ENCODE measurements at regions not wholly inside any gene's neighbourhood (a gene's known extent, or its start where the extent isn't known, plus 50 kb on each side); places are given as distances from the start of the nearest gene placed in this dataset.
"Not testable (repeated sequence)": the region's sequence is repeated elsewhere in the genome, so short reads cannot be mapped to it uniquely, and the experiment has no call there.

DNA sequence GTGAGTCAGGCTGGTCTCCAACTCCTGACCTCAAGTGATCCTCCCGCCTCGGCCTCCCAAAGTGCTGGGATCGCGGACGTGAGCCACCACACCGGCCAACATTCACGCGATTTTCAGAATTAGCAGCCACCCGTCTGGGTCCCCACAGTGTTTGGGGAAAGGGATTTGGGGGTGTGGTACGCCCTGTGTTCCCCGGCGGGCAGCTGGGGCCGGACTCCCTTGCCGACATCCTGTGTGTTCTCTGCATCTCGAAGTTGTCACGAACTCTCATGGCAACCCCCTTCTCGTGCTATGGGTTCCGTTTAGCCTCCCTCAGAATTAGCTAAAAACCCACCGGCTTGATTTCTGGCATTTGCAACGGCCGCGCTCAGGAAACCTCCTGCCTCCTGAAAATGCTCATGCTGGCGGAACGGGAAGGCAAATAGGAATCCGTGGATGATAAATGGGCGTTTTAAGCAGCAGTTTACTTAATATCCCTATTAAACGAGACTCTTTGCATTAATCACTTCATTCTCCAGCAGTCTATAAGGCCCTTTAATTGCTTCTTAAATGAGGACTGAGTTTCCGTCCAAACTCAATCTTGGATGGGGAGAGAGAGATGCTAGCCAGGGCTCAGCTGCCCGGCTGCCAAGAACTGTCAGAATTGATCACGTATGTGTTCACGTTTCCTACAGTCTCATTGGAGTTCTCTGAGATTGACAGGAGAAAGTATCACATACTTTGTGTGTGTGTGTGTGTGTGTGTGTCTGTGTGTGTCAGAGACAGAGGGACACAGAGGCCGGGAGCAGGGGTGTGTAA is 78.9 kb upstream of the PPP2R3B start:
- no peak for DNase-seq

- DNase-seq: not testable (repeated sequence)
These were observed 80.1 kb upstream of the PPP2R3B start for GRCh38 chrX:466836-467235.

DNA sequence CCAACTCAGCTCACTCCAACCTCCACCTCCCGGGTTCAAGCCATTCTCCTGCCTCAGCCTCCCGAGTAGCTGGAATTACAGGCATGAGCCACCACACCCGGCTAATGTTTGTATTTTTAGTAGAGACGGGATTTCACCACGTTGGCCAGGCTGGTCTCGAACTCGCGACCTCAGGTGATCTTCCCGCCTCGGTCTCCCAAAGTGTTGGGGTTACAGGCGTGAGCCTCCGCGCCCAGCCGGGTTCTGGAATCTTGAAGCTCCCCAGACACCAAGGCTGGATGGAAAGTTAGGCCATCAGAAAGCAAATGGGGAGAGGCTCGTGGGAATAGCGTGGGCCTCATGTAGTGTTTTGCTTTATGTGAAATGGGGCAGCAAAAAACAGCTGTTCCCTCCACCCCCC is 81.0 kb upstream of the PPP2R3B start:
- DNase-seq: not testable (repeated sequence)

DNA sequence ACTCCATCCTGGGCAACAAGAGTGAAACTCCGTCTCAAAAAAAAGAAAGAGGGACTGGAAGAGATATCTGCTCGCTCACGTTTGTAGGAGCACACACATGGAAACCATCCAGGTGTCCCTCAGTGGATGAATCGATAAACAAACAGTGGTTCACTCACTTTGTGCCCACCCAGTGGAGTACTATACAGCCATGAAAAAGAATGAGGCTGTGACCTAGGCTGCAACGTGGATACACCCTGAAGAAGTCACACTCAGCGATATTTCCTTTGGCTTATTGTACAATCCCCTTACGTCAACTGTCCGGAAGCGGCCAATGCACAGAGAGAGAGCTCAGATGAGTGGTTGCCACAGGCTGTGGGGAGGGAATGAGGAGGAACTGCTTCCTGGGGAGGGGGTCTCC is 82.3 kb upstream of the PPP2R3B start:
- no peak for DNase-seq

- no peak for DNase-seq
These were observed 84.0 kb upstream of the PPP2R3B start for GRCh38 chrX:470686-471085.

DNA sequence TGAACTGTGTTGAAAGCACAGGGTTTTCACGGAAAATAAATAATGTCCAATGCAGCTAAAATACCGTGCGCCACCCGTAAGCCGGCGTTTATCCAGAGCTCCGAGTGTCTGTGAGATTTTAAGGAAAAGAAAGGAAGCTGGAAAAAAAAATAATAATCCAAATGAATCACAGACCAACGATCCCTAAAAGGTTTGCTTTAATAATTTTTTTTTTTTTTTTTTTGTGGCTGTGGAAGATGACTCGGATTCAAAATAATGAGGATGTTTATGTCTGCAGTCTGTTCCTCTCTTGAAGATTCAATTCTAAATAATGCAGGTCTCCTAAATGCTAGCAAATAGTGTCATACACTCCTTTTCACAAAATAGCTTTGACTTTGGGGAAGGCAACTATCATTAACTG is 84.6 kb upstream of the PPP2R3B start:
- DNase-seq: no peak

DNA sequence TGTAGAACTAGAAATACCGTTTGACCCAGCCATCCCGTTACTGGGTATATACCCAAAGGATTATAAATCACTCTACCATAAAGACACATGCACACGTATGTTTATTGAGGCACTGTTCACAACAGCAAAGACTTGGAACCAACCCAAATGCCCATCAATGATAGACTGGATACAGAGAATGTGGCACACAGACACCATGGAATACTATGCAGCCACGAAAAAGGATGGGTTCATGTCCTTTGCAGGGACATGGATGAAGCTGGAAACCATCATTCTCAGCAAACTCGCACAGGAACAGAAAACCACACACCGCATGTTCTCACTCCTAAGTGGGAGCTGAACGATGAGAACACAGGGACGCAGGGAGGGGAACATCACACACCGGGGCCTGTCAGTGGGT is 85.6 kb upstream of the PPP2R3B start:
- not testable (repeated sequence) for DNase-seq

DNA sequence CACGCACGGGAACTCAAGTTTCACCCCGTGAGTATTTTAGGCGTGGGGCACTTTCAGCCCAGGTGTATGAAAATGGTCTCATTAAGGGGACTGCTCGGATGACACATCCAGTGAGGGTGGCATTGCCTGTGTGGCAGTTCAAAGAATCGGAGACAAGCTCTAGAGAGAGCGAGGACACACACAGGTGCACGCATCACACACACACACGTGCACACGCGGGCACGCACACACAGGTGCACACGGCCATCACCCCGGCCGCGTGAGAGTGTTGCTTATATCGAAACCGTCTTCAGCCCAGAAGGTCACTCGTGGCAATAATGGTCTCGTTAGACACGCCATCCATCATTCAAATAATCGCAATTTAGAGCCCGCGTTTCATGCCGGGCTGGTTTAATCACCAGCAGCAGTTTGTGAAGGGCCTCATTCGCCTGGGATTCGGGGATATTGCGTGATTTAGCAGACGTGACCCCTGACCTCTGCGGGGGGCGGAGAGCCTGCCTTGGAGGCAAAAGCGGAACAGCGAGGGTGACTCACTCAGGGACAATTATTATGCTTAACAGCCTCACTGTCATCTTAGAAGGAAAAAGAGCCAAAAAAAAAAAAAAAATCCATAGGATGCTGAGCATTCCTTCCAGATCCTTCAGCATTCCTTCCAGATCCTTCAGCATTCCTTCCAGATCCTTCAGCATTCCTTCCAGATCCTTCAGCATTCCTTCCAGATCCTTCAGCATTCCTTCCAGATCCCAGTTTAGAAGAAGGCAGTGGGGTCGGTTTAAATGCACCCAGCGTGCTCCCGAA is 89.4 kb upstream of the PPP2R3B start:
- DNase-seq: no peak

- no peak for DNase-seq
These were observed 90.0 kb upstream of the PPP2R3B start for GRCh38 chrX:476724-477075.

DNA sequence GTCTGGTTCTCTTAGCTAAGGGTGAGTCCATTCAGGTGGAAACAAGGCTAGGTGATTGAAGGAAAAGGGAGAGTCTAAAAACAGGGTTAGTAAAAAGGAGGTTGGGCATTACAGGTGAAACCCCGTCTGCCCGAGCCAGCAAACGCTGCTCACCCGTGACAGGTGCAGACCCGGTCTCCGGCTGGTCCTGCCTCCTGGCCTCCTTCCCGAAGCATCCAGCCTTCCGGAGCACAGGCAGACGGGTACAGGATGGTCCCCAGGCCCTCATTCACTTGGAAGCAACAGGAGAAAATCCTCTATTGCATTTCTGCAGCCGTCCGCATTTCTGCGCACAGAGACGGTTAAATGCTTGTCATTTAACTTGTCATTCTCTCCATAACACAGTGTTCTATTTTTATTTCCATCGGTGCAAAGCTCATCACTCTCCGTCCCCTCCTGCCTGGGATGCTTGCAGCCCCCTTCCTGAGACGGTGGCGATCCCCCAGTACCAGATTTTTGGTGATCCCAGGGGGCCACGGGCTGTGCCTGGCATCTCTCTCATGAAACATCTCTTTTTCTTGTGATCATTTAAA is 90.8 kb upstream of the PPP2R3B start:
- no peak for DNase-seq

DNA sequence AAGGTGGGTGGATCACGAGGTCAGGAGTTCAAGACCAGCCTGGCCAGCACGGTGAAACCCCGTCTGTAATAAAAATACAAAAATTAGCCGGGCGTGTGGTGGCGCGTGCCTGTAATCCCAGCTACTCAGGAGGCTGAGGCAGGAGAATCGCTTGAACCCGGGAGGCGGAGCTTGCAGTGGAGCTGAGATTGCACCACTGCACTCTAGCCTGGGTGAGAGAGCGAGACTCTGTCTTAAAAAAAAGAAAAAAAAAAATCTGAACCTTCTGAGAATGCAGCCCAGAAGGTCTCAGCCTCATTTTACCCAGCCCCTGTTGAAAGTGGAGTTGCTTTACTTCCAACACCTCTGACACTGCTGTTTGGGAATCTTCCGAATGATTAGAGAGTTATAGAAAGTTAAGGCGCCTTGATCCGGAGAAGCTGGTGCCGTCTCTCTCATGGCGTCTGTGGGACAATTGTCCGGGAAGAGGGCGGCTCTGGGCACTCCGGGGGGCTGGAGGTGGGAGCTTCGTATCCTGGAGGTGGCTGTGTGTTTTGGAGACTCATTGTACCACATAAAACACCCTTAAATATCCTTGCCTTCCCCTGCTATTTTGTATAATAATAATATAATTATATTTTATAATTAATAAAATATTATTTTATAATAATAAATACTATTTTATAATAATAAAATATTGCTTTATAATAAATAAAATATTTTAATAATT is 92.7 kb upstream of the PPP2R3B start:
- DNase-seq: no peak

- no peak for DNase-seq
These were observed 94.2 kb upstream of the PPP2R3B start for GRCh38 chrX:480861-481417.

DNA sequence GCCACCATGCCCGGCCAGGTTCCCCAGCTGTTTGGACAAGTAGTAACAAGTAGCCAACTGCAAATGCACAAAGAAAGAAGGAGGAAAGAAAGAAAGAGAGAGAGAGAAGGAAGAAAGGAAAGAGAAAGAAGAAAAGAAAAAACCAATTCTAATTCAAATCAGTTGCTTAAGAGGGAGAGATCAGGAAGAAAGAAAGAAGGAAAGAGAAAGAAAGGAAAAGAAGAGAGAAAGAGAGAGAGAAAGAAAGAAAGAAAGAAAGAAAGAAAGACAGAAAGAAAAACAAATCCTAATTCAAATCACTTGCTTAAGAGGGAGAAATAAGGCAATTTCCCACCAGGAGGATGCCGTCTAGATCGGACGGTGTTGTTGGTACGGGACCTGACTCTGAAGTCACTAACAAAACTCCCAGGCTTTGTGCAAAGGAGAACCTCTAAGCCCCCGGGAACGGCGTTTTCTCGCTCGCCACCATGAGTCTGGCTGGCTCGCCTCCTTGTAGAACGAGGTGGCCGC is 95.5 kb upstream of the PPP2R3B start:
- DNase-seq: no peak

DNA sequence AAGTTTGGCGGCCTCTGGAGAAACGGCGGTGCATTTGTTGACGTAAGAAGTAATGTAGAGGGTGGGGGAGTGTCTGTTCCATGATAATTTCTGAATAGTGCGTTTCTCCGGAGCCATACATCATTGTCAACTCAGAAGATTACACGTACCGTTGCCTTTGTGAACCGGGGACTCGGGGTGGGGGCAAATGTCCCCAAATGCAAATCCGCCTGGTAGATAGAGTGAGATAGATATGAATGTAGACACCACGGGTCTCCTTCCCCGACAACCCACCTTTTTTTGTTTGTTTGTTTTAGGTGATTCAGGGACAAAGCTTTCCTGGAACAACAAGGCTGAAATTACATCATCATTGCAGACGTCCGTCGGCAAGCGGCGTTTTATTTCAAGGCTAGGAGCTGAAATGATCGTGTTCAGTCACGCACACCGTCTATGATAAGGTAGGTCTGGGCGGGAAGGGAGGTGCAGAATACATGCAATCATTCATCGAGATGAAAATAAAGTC is 96.0 kb upstream of the PPP2R3B start:
- DNase-seq: no peak

- DNase-seq: no peak
These were observed 98.7 kb upstream of the PPP2R3B start for GRCh38 chrX:485368-485767.

DNA sequence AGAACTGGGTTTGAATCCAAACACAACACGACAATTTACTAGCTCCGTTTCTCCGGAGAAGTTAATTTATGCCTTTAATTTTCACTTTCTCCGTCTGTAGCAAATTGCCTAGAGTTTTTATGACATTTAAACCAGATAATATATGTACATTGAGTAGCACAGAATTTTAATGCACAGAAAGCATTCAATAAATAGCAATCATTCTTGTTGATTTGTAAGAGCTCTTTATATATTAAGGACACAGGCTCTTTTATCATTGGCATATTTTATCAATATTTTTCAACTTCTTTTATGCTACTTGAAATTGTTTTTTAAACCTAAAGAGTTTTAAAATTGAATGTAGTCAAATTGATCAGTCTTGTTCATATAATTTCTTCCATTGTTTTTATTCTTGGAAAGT is 99.6 kb upstream of the PPP2R3B start:
- DNase-seq: no peak

DNA sequence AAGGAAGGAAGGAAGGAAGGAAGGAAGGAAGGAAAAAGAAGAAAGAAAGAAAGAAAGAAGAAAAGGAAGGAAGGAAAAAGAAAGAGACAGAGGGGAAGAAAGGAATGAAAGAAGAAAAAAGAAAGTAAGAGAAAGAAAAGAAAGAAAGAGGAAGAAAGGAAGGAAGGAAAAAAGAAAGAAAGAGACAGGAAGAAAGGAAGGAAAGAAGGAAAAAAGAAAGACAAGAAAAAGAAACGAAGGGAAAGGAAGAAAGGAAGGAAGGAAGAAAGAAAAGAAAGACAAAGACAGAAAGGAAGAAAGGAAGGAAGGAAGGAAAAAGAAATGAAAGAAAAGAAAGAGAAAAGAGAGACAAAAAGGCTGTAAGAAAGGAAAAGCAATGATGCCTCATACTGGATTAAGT is 101.1 kb upstream of the PPP2R3B start:
- DNase-seq: no peak

DNA sequence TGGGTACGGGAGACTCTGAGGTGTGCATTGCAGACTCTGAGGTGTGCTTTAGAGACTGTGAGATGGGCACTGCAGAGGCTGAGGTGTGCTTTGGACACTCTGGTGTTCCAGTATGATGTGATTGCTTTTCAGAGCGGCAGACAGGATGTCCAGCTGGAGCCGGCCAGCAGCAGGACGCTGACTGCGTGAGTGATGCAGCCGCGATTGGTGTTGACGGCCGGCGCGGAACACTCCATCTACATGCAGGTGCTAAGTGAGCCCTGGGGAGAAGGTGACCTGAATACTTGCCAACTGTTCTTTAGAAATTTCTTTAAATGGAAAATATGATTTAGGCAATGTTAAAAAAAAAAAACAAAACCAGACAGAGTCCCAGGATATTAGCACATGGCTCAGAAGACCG is 103.1 kb upstream of the PPP2R3B start:
- no peak for DNase-seq

- DNase-seq: no peak
These were observed 110.7 kb upstream of the PPP2R3B start for GRCh38 chrX:497186-498014.

GRCh38 chrX:498901-499300 is 112.2 kb upstream of the PPP2R3B start:
- DNase-seq: not testable (repeated sequence)

- DNase-seq: no peak
These were observed 113.2 kb upstream of the PPP2R3B start for GRCh38 chrX:499870-500364.

Data from NCI-H82 (cell line).